Activated T-cell treated with anti-CD3 and anti-CD28 coated beads, Interleukin-2, amount 50 U/mL, for 72 hours (primary cell): ENCODE measurements at regions not wholly inside any gene's neighbourhood (a gene's known extent, or its start where the extent isn't known, plus 50 kb on each side); places are given as distances from the start of the nearest gene placed in this dataset.
"Not testable (repeated sequence)": the region's sequence is repeated elsewhere in the genome, so short reads cannot be mapped to it uniquely, and the experiment has no call there.

ENCODE experiments used
- ATAC-seq, 2 donors: fragments of 150-1000 bp; cut with Tn5 transposase; replicated peaks in 1 of 2; 2 replicates each; pipeline ENCODE4 v1.10.0; 2021; ENCODE audit warnings: moderate library complexity in 2 of 2, mild to moderate bottlenecking in 1 of 2
- DNase-seq, 2 donors: peaks; one replicate each; pipeline ENCODE4 v3.0.0; 2021 to 2022; ENCODE audit warnings: mixed read lengths in 1 of 2
- H3K27ac Mint-ChIP-seq: one replicate; pipeline ENCODE4 v1.8.0; 2022; ENCODE audit warnings: mild to moderate bottlenecking, moderate library complexity, mixed read lengths
- H3K27me3 Mint-ChIP-seq: one replicate; pipeline ENCODE4 v1.8.0; 2022; ENCODE audit warnings: low read depth, mixed read lengths
- H3K36me3 Mint-ChIP-seq, 2 donors: one replicate each; pipeline ENCODE4 v1.8.0; 2022; ENCODE audit warnings: mixed read lengths in 2 of 2, mild to moderate bottlenecking in 1 of 2; ENCODE audit not compliant: insufficient read depth in 2 of 2
- H3K4me1 Mint-ChIP-seq: one replicate; pipeline ENCODE4 v1.8.0; 2022; ENCODE audit warnings: low read depth, mixed read lengths
- H3K4me3 Mint-ChIP-seq, 2 donors: one replicate each; pipeline ENCODE4 v1.8.0; 2022; ENCODE audit warnings: mild to moderate bottlenecking in 2 of 2, mixed read lengths in 2 of 2, moderate library complexity in 2 of 2
- H3K9me3 Mint-ChIP-seq, 2 donors: one replicate each; pipeline ENCODE4 v1.8.0; 2022; ENCODE audit warnings: mixed read lengths in 2 of 2

GRCh38 chrX:89759076-89759685 lies 162.5 kb upstream of the TGIF2LX start:
- not testable (repeated sequence) for H3K27ac Mint-ChIP-seq, ATAC-seq, H3K4me3 Mint-ChIP-seq, H3K9me3 Mint-ChIP-seq, H3K36me3 Mint-ChIP-seq, H3K4me1 Mint-ChIP-seq, DNase-seq, H3K27me3 Mint-ChIP-seq

- ATAC-seq, H3K27ac Mint-ChIP-seq, H3K9me3 Mint-ChIP-seq, H3K4me3 Mint-ChIP-seq, H3K36me3 Mint-ChIP-seq, H3K4me1 Mint-ChIP-seq, DNase-seq, H3K27me3 Mint-ChIP-seq: not testable (repeated sequence)
These were observed 150.1 kb upstream of the TGIF2LX start for GRCh38 chrX:89771639-89772038.

DNA sequence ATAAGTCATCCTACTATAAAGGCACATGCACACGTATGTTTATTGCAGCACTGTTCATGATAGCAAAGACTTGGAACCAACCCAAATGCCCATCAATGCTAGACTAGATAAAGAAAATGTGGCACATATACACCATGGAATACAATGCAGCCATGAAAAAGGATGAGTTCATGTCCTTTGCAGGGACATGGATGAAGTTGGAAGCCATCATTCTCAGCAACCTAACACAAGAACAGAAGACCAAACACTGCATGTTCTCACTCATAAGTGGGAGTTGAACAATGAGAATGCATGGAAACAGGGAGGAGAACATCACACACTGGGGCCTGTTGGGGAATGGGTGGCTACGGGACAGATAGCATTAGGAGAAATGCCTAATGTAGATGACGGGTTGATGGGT lies 110.3 kb upstream of the TGIF2LX start:
- not testable (repeated sequence) for H3K4me3 Mint-ChIP-seq, ATAC-seq, H3K27ac Mint-ChIP-seq, DNase-seq, H3K27me3 Mint-ChIP-seq, H3K36me3 Mint-ChIP-seq, H3K4me1 Mint-ChIP-seq, H3K9me3 Mint-ChIP-seq

- not testable (repeated sequence) for H3K27me3 Mint-ChIP-seq, DNase-seq, H3K36me3 Mint-ChIP-seq, H3K27ac Mint-ChIP-seq, H3K9me3 Mint-ChIP-seq, H3K4me3 Mint-ChIP-seq, ATAC-seq, H3K4me1 Mint-ChIP-seq
These were observed 82.0 kb upstream of the TGIF2LX start for GRCh38 chrX:89839723-89840122.

- not testable (repeated sequence) for H3K4me3 Mint-ChIP-seq, H3K27ac Mint-ChIP-seq, H3K9me3 Mint-ChIP-seq, H3K27me3 Mint-ChIP-seq, H3K4me1 Mint-ChIP-seq, H3K36me3 Mint-ChIP-seq
- ATAC-seq (peak in 1 of 2 donors; percentile 60), DNase-seq (peak; percentile 0 to 6)
These were observed 50.0 kb upstream of the TGIF2LX start for GRCh38 chrX:89871662-89872061.
